ENCODE measurements at regions not wholly inside any gene's neighbourhood (a gene's known extent, or its start where the extent isn't known, plus 50 kb on each side); places are given as distances from the start of the nearest gene placed in this dataset.
"Not testable (repeated sequence)": the region's sequence is repeated elsewhere in the genome, so short reads cannot be mapped to it uniquely, and the experiment has no call there.

GRCh38 chr1:182251561-182251960, 140.0 kb downstream of the GLUL start:
- H3K27ac Mint-ChIP-seq, result no peak overlapping the region

DNA sequence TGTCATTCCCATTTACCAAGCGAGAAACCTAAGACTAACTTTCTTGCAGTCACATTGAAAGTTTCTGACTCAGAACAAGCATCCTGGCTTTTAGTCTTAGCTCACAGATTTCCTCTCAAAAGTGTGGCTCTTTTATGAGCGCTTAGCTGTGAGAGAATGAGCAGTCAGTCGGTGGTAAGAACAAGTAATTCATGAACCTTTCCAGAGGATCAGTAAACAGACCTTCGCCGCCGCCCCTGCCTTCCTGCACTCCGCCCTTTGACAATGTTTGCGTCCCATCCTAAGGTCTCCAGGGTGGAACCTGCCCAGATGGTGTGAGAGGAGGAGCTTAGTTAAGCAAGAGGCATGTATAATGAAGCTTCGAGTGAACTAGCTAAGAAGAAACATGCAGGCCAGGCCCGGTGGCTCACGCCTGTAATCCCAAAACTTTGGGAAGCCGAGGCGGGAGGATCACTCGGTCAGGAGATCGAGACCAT, 142.4 kb downstream of the GLUL start:
- Mint-ChIP-seq H3K4me3 (no peak overlapping the region), H3K27me3 (no peaks in the 10 kb centered on the region), H3K27ac (no peak overlapping the region), H3K9me3 (no peaks in the 10 kb centered on the region), H3K4me1 (peaks cover 22% of the 10 kb centered on the region), H3K36me3 (ENCODE audit: low read depth) (peaks cover 2% of the 10 kb centered on the region)
- CTCF ChIA-PET, result interaction anchor here (0.5 to 2.5 kb wide), 8 partner anchors 9 to 281 kb away, joined by 3 to 10 read pairs (median 4); no protein-coding TSS in a partner anchor
- DNase-seq, result no peak
- POLR2A ChIA-PET, result no interaction called here

More at GRCh38 chr1:182251561-182251960, 140.0 kb downstream of the GLUL start:
- DNase-seq, result no peak
- Mint-ChIP-seq H3K27me3 (no peaks in the 10 kb centered on the region), H3K36me3 (ENCODE audit: low read depth) (no peaks in the 10 kb centered on the region), H3K4me3 (no peak overlapping the region), H3K4me1 (peaks cover 22% of the 10 kb centered on the region), H3K9me3 (no peaks in the 10 kb centered on the region)
- ChIA-PET CTCF (no interaction called here), POLR2A (no interaction called here)

- H3K4me3 Mint-ChIP-seq, result no peak overlapping the region
- ChIA-PET POLR2A (no interaction called here), CTCF (interaction anchor here (0.5 to 2.5 kb wide), 6 partner anchors 9 to 281 kb away, joined by 3 to 10 read pairs (median 4); no protein-coding TSS in a partner anchor)
- no peak overlapping the region for H3K27ac Mint-ChIP-seq
- H3K9me3 Mint-ChIP-seq, result no peaks in the 10 kb centered on the region
- H3K27me3 Mint-ChIP-seq, result no peaks in the 10 kb centered on the region
- H3K36me3 Mint-ChIP-seq (ENCODE audit: low read depth), result peaks cover 2% of the 10 kb centered on the region
- DNase-seq, result no peak
- peaks cover 22% of the 10 kb centered on the region for H3K4me1 Mint-ChIP-seq
Measured at GRCh38 chr1:182248721-182249120, 142.9 kb downstream of the GLUL start.

GRCh38 chr1:182247813-182248212, 143.8 kb downstream of the GLUL start:
- POLR2A ChIA-PET, result not testable (repeated sequence)

DNA sequence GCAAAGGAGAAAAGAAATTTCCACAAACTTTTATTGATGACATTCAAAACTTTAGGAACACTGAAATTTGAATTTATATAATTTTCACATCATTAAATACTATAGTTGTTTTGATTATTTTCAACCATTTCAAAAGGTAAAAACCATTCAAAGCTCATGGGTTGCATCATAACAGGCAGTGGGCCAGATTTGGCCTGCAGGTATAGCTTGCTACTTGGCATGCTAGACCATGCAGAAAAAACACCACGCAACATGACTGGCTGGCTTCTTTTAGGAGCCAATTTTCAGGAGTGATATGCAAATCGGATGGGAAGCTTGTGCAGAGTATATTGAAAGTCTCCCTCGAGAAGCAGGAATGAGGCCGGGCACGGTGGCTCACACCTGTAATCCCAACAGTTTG, 144.8 kb downstream of the GLUL start:
- Mint-ChIP-seq H3K27ac (no peak overlapping the region), H3K27me3 (peaks cover 3% of the 10 kb centered on the region), H3K36me3 (ENCODE audit: low read depth) (peaks cover 2% of the 10 kb centered on the region), H3K4me1 (peaks cover 22% of the 10 kb centered on the region), H3K9me3 (no peaks in the 10 kb centered on the region), H3K4me3 (no peak overlapping the region)
- ChIA-PET POLR2A (no interaction called here), CTCF (interaction anchor here (0.6 to 1.7 kb wide), 4 partner anchors 9 to 1734 kb away, joined by 3 read pairs; no protein-coding TSS in a partner anchor)
- no peak for DNase-seq

More at GRCh38 chr1:182247813-182248212, 143.8 kb downstream of the GLUL start:
- CTCF ChIA-PET, result interaction anchor here (0.9 to 1.7 kb wide), 4 partner anchors 9 to 18 kb away, joined by 3 read pairs; no protein-coding TSS in a partner anchor
- H3K4me1 Mint-ChIP-seq, result peaks cover 22% of the 10 kb centered on the region
- not testable (repeated sequence) for DNase-seq; H3K27ac Mint-ChIP-seq; H3K27me3 Mint-ChIP-seq; H3K36me3 Mint-ChIP-seq (ENCODE audit: low read depth); H3K4me3 Mint-ChIP-seq; H3K9me3 Mint-ChIP-seq

- Mint-ChIP-seq H3K27ac (no peak overlapping the region), H3K4me3 (no peak overlapping the region), H3K9me3 (no peaks in the 10 kb centered on the region), H3K27me3 (peaks cover 7% of the 10 kb centered on the region), H3K4me1 (peaks cover 21% of the 10 kb centered on the region), H3K36me3 (ENCODE audit: low read depth) (peaks cover 2% of the 10 kb centered on the region)
- ChIA-PET CTCF (interaction anchor here (0.6 to 1.2 kb wide), 4 partner anchors 10 to 375 kb away, joined by 3 read pairs; no protein-coding TSS in a partner anchor), POLR2A (no interaction called here)
- no peak for DNase-seq
Measured at GRCh38 chr1:182245040-182245439, 146.6 kb downstream of the GLUL start.

- Mint-ChIP-seq H3K4me1 (peaks cover 19% of the 10 kb centered on the region), H3K27me3 (peaks cover 7% of the 10 kb centered on the region), H3K36me3 (ENCODE audit: low read depth) (peaks cover 2% of the 10 kb centered on the region), H3K27ac (no peak overlapping the region), H3K9me3 (no peaks in the 10 kb centered on the region), H3K4me3 (no peak overlapping the region)
- DNase-seq, result no peak
- CTCF ChIA-PET, result interaction anchor here (1.0 to 1.2 kb wide), 2 partner anchors 10 to 100 kb away, joined by 3 read pairs; no protein-coding TSS in a partner anchor
- POLR2A ChIA-PET, result no interaction called here
Measured at GRCh38 chr1:182244451-182244850, 147.1 kb downstream of the GLUL start.

- Mint-ChIP-seq H3K9me3 (no peaks in the 10 kb centered on the region), H3K27ac (no peak overlapping the region), H3K27me3 (peaks cover 7% of the 10 kb centered on the region), H3K4me3 (no peak overlapping the region), H3K4me1 (peaks cover 3% of the 10 kb centered on the region), H3K36me3 (ENCODE audit: low read depth) (peaks cover 2% of the 10 kb centered on the region)
- DNase-seq, result no peak
- ChIA-PET CTCF (no interaction called here), POLR2A (no interaction called here)
Measured at GRCh38 chr1:182242641-182243040, 148.9 kb downstream of the GLUL start.

- Mint-ChIP-seq H3K4me3 (no peak overlapping the region), H3K9me3 (no peaks in the 10 kb centered on the region), H3K27ac (no peak overlapping the region), H3K36me3 (ENCODE audit: low read depth) (no peaks in the 10 kb centered on the region), H3K27me3 (peaks cover 7% of the 10 kb centered on the region), H3K4me1 (peaks cover 6% of the 10 kb centered on the region)
- no peak for DNase-seq
- ChIA-PET CTCF (no interaction called here), POLR2A (no interaction called here)
Measured at GRCh38 chr1:182240085-182240484, 151.5 kb downstream of the GLUL start.

- ChIA-PET POLR2A (no interaction called here), CTCF (interaction anchor here (0.9 to 1.5 kb wide), 2 partner anchors 9 to 29 kb away, joined by 3 read pairs; no protein-coding TSS in a partner anchor)
- no peak for DNase-seq
- Mint-ChIP-seq H3K27ac (no peak overlapping the region), H3K36me3 (ENCODE audit: low read depth) (no peaks in the 10 kb centered on the region), H3K27me3 (peaks cover 7% of the 10 kb centered on the region), H3K4me3 (no peak overlapping the region), H3K4me1 (peaks cover 6% of the 10 kb centered on the region), H3K9me3 (no peaks in the 10 kb centered on the region)
Measured at GRCh38 chr1:182238421-182238820, 153.2 kb downstream of the GLUL start.

DNA sequence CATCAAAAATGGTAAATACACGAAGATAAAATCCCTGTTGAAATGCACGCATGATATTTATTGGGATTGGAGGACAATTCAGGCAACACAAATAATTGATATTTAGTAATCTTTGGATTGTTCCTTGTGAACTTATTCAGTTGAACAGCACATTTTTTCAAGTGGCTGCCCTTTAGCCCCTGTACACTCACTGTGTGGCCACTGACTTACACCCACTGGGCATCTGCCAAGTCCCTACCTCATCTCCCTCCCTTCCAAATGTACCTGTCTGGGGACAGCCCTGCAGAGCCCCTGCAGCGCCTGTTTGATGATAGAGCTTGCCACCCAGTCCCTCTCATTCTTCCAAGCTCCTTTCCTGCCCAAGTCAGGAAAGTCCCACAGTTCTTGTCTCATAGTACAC, 154.3 kb downstream of the GLUL start:
- POLR2A ChIA-PET, result no interaction called here
- CTCF ChIA-PET, result interaction anchor here (0.9 to 1.5 kb wide), 2 partner anchors 10 to 28 kb away, joined by 3 read pairs; no protein-coding TSS in a partner anchor
- peaks cover 6% of the 10 kb centered on the region for H3K4me1 Mint-ChIP-seq
- H3K9me3 Mint-ChIP-seq, result no peaks in the 10 kb centered on the region
- no peaks in the 10 kb centered on the region for H3K36me3 Mint-ChIP-seq (ENCODE audit: low read depth)
- H3K27me3 Mint-ChIP-seq, result peaks cover 6% of the 10 kb centered on the region
- H3K4me3 Mint-ChIP-seq, result no peak overlapping the region
- no peak overlapping the region for H3K27ac Mint-ChIP-seq
- DNase-seq, result no peak

- Mint-ChIP-seq H3K4me3 (no peak overlapping the region), H3K9me3 (no peaks in the 10 kb centered on the region), H3K27ac (no peak overlapping the region), H3K36me3 (ENCODE audit: low read depth) (no peaks in the 10 kb centered on the region), H3K4me1 (peaks cover 6% of the 10 kb centered on the region), H3K27me3 (peaks cover 4% of the 10 kb centered on the region)
- CTCF ChIA-PET, result no interaction called here
- DNase-seq, result no peak
- POLR2A ChIA-PET, result no interaction called here
Measured at GRCh38 chr1:182236651-182237077, 154.9 kb downstream of the GLUL start.

DNA sequence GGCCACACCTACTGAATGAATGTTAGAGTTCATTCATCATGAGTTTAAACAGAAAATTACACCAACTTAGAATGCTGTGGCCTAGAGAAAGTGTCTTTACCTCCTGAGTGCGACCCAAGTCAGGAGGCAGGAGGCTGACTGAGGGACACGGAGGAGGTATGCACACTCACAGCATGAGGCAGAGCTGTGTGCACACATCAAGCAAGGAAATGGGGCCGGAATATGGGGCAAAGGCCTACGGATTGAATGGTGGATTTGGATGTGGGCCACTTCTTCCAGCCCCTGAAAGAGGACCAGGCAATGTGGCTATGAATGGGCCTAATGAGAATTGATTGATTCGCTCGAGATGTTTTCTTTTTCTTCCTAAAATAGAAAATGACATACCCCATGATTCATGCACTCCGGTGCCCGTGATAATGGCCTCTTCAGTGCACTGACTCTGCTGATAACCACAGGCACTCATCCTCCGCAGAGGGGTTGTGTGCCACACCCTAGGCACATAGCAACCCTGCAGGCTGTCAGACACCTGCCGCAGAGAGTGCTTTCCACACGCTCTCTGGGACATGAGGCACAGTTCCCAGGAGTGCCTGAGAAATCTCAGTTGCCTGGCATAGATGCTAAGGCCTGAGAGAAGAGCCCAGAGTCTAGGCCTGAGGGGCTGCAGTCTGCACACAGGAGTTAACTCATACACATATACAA, 155.5 kb downstream of the GLUL start:
- H3K4me1 Mint-ChIP-seq, result peaks cover 6% of the 10 kb centered on the region
- CTCF ChIA-PET, result no interaction called here

More for the DNA sequence above, 155.5 kb downstream of the GLUL start:
- DNase-seq, result no peak
- H3K4me3 Mint-ChIP-seq, result no peak overlapping the region
- no peaks in the 10 kb centered on the region for H3K36me3 Mint-ChIP-seq (ENCODE audit: low read depth)
- no peak overlapping the region for H3K27ac Mint-ChIP-seq
- H3K27me3 Mint-ChIP-seq, result peaks cover 4% of the 10 kb centered on the region
- POLR2A ChIA-PET, result no interaction called here
- no peaks in the 10 kb centered on the region for H3K9me3 Mint-ChIP-seq
